H1 (cell line): ENCODE measurements at regions not wholly inside any gene's neighbourhood (a gene's known extent, or its start where the extent isn't known, plus 50 kb on each side); places are given as distances from the start of the nearest gene placed in this dataset.
"Not testable (repeated sequence)": the region's sequence is repeated elsewhere in the genome, so short reads cannot be mapped to it uniquely, and the experiment has no call there.

Source experiments
- CHD1 ChIP-seq: IDR thresholded peaks from 2 replicates; pipeline ENCODE4 v1.6.1; 2012; ENCODE audit warnings: low read depth, low read length, improper control_type of control experiment
- HDAC2 ChIP-seq, 2 experiments: fragments of 300-600 bp in 1 of 2; sonication (generic) in 1 of 2; IDR thresholded peaks; 2 replicates each; pipeline ENCODE4 v1.6.1; 2011 to 2012; ENCODE audit warnings: low read depth in 2 of 2, low read length in 2 of 2, mild to moderate bottlenecking in 2 of 2, moderate library complexity in 2 of 2, borderline replicate concordance in 1 of 2, inconsistent platforms in 1 of 2
- HDAC6 ChIP-seq: IDR thresholded peaks from one replicate; pipeline ENCODE4 v1.7.1; 2012; ENCODE audit warnings: low read depth, mild to moderate bottlenecking, inconsistent platforms, low read length, moderate library complexity
- MAFK ChIP-seq: IDR thresholded peaks from 2 replicates; pipeline ENCODE4 v1.6.1; 2012; ENCODE audit warnings: low read depth, mild to moderate bottlenecking, improper control_type of control experiment, low read length
- POLR2A ChIP-seq, 2 experiments: IDR thresholded peaks; 1 replicate in 1 of 2; 2 replicates in 1 of 2; pipeline ENCODE4 v1.6.1; 2011; ENCODE audit warnings: low read depth in 2 of 2, low read length in 2 of 2, mild to moderate bottlenecking in 2 of 2; ENCODE audit errors: control extremely low read depth in 1 of 2
- POLR2AphosphoS5 ChIP-seq: IDR thresholded peaks from 2 replicates; pipeline ENCODE4 v1.6.1; 2011; ENCODE audit warnings: low read depth, low read length
- RAD21 ChIP-seq, 2 experiments: IDR thresholded peaks in 1 of 2; conservative IDR thresholded peaks in 1 of 2; 2 replicates each; pipeline ENCODE4 v1.6.1; 2011; ENCODE audit warnings: low read depth in 2 of 2, low read length in 2 of 2, improper control_type of control experiment in 1 of 2, inconsistent platforms in 1 of 2, mild to moderate bottlenecking in 1 of 2, moderate library complexity in 1 of 2
- RBBP5 ChIP-seq: IDR thresholded peaks from 2 replicates; pipeline ENCODE4 v1.7.1; 2012; ENCODE audit warnings: low read depth, mild to moderate bottlenecking, inconsistent platforms, low read length, moderate library complexity, borderline replicate concordance
- SP1 ChIP-seq: IDR thresholded peaks from 2 replicates; pipeline ENCODE4 v1.6.1; 2011; ENCODE audit warnings: low read depth, low read length
- SRF ChIP-seq: IDR thresholded peaks from 2 replicates; pipeline ENCODE4 v1.6.1; 2011; ENCODE audit warnings: mild to moderate bottlenecking, low read depth, low read length, moderate library complexity
- TF ChIP-seq, protein P1 (sequence below), 3 experiments: IDR thresholded peaks; 1 replicate in 2 of 3; 2 replicates in 1 of 3; pipeline versions ENCODE4 v1.5.1 to v1.6.1; 2011; ENCODE audit warnings: low read length in 3 of 3, mild to moderate bottlenecking in 3 of 3, inconsistent platforms in 2 of 3, low read depth in 1 of 3, moderate library complexity in 1 of 3; ENCODE audit not compliant: insufficient read depth in 1 of 3; ENCODE audit errors: control extremely low read depth in 1 of 3
- TF ChIP-seq, protein P2 (sequence below): IDR thresholded peaks from 2 replicates; pipeline ENCODE4 v1.6.1; 2012; ENCODE audit warnings: low read length, inconsistent platforms

DNA sequence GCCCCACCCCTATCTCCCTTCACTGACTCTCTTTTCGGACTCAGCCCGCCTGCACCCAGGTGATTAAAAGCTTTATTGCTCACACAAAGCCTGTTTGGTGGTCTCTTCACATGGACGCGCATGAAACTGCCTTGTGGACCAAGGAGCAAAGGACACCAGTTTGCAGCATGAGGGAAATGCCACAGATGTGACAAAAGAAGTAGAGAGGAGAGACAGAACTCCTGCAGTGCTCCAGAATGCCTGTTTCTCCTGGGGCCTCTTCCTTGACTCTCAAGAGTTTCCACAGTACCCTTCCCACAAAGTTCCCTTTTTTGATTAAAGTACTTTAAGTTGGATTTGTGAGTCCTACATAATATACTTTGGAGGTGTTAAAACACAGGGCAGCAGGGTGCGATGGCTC, 65.1 kb upstream of the MAML3 start:
- TF ChIP-seq HDAC2 (IDR thresholded peaks at IDR 0.05; ENCODE audit: borderline replicate concordance in 1 of 2, low read depth in 2 of 2, low read length in 2 of 2); CHD1; SRF; SP1; POLR2AphosphoS5; RAD21 (IDR thresholded peaks at IDR 0.05 in 1 of 2, conservative IDR thresholded peaks at IDR 0.05 in 1 of 2; ENCODE audit: low read depth in 2 of 2, low read length in 2 of 2); HDAC6; MAFK; RBBP5; POLR2A (IDR thresholded peaks at IDR 0.05; ENCODE audit: control extremely low read depth in 1 of 2, low read depth in 2 of 2, low read length in 2 of 2): not testable (repeated sequence)
- TF ChIP-seq, protein P1, sequence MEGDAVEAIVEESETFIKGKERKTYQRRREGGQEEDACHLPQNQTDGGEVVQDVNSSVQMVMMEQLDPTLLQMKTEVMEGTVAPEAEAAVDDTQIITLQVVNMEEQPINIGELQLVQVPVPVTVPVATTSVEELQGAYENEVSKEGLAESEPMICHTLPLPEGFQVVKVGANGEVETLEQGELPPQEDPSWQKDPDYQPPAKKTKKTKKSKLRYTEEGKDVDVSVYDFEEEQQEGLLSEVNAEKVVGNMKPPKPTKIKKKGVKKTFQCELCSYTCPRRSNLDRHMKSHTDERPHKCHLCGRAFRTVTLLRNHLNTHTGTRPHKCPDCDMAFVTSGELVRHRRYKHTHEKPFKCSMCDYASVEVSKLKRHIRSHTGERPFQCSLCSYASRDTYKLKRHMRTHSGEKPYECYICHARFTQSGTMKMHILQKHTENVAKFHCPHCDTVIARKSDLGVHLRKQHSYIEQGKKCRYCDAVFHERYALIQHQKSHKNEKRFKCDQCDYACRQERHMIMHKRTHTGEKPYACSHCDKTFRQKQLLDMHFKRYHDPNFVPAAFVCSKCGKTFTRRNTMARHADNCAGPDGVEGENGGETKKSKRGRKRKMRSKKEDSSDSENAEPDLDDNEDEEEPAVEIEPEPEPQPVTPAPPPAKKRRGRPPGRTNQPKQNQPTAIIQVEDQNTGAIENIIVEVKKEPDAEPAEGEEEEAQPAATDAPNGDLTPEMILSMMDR (IDR thresholded peaks at IDR 0.05; ENCODE audit: control extremely low read depth in 1 of 3, insufficient read depth in 1 of 3, low read depth in 1 of 3, low read length in 3 of 3): not testable (repeated sequence)
- TF ChIP-seq, protein P2, sequence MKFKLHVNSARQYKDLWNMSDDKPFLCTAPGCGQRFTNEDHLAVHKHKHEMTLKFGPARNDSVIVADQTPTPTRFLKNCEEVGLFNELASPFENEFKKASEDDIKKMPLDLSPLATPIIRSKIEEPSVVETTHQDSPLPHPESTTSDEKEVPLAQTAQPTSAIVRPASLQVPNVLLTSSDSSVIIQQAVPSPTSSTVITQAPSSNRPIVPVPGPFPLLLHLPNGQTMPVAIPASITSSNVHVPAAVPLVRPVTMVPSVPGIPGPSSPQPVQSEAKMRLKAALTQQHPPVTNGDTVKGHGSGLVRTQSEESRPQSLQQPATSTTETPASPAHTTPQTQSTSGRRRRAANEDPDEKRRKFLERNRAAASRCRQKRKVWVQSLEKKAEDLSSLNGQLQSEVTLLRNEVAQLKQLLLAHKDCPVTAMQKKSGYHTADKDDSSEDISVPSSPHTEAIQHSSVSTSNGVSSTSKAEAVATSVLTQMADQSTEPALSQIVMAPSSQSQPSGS: not testable (repeated sequence)
